CD14-positive monocyte (primary cell): ENCODE measurements at regions not wholly inside any gene's neighbourhood (a gene's known extent, or its start where the extent isn't known, plus 50 kb on each side); places are given as distances from the start of the nearest gene placed in this dataset. TPM values are rescaled to one million over a fixed set of nuclear protein-coding genes. Genes with fewer than 3 reads are reported as not detected.

Experiments
- DNase-seq, 3 donors: peaks; one replicate each; pipeline ENCODE4 v3.0.0-alpha.2; 2011 to 2022
- H2AFZ ChIP-seq: 2 replicates; pipeline ENCODE4 v1.6.0; 2012; ENCODE audit warnings: mild to moderate bottlenecking, low read depth, low read length, inconsistent platforms; ENCODE audit not compliant: insufficient read depth, poor library complexity, severe bottlenecking
- H3K27ac ChIP-seq, 2 donors: 1 replicate in 1 of 2; 2 replicates in 1 of 2; pipeline ENCODE4 v1.5.1; 2012 to 2013; ENCODE audit warnings: low read length in 2 of 2, control low read depth in 1 of 2, inconsistent platforms in 1 of 2, low read depth in 1 of 2, mild to moderate bottlenecking in 1 of 2
- H3K27me3 ChIP-seq, 2 donors: one replicate each; pipeline versions ENCODE4 v1.6.0 to v1.6.1; 2011 to 2013; ENCODE audit warnings: low read length in 2 of 2; ENCODE audit not compliant: control insufficient read depth in 2 of 2, insufficient read depth in 2 of 2
- H3K36me3 ChIP-seq, 2 donors: replicated peaks in 1 of 2; 1 replicate in 1 of 2; 2 replicates in 1 of 2; pipeline versions ENCODE4 v1.5.1 to v1.6.1; 2012 to 2013; ENCODE audit warnings: low read length in 2 of 2, control low read depth in 1 of 2, inconsistent platforms in 1 of 2, mild to moderate bottlenecking in 1 of 2; ENCODE audit not compliant: insufficient read depth in 2 of 2, control insufficient read depth in 1 of 2
- H3K4me1 ChIP-seq, 2 donors: 1 replicate in 1 of 2; 2 replicates in 1 of 2; pipeline versions ENCODE4 v1.5.1 to v1.6.1; 2012 to 2013; ENCODE audit warnings: low read length in 2 of 2, control low read depth in 1 of 2, inconsistent platforms in 1 of 2, mild to moderate bottlenecking in 1 of 2, moderate library complexity in 1 of 2; ENCODE audit not compliant: insufficient read depth in 2 of 2, control insufficient read depth in 1 of 2
- H3K4me2 ChIP-seq: replicated peaks from 2 replicates; pipeline ENCODE3; 2012; ENCODE audit warnings: low read length, moderate library complexity, mild to moderate bottlenecking; ENCODE audit not compliant: poor library complexity, severe bottlenecking; ENCODE audit errors: extremely low read depth
- H3K4me3 ChIP-seq, 3 experiments: fragments of 200-600 bp in 1 of 3; sonication (generic) in 1 of 3; replicated peaks in 1 of 3; 1 replicate in 2 of 3; 2 replicates in 1 of 3; pipeline ENCODE4 v1.5.1; 2011 to 2013; ENCODE audit warnings: low read length in 3 of 3, mild to moderate bottlenecking in 3 of 3, control low read depth in 2 of 3, low read depth in 2 of 3, inconsistent platforms in 1 of 3, moderate library complexity in 1 of 3
- H3K79me2 ChIP-seq: 2 replicates; pipeline ENCODE4 v1.6.0; 2012; ENCODE audit warnings: mild to moderate bottlenecking, control low read depth, inconsistent platforms, low read length, moderate library complexity; ENCODE audit not compliant: insufficient read depth
- H3K9ac ChIP-seq: 2 replicates; pipeline ENCODE4 v1.6.0; 2017; ENCODE audit warnings: low read length, mild to moderate bottlenecking; ENCODE audit not compliant: insufficient read depth, poor library complexity, severe bottlenecking
- H3K9me3 ChIP-seq, 2 donors: replicated peaks in 1 of 2; 1 replicate in 1 of 2; 2 replicates in 1 of 2; pipeline versions ENCODE4 v1.5.1 to v1.6.1; 2012 to 2013; ENCODE audit warnings: low read length in 2 of 2, control low read depth in 1 of 2; ENCODE audit not compliant: control insufficient read depth in 1 of 2, insufficient read depth in 1 of 2
- H4K20me1 ChIP-seq: 2 replicates; pipeline ENCODE4 v1.6.0; 2012; ENCODE audit warnings: mild to moderate bottlenecking, low read length, control low read depth, moderate library complexity; ENCODE audit not compliant: insufficient read depth
- H3K27ac Mint-ChIP-seq, 7 donors: one replicate each; pipeline ENCODE4 v1.8.0; 2020; ENCODE audit warnings: mild to moderate bottlenecking in 7 of 7, mixed read lengths in 7 of 7, moderate library complexity in 6 of 7, inconsistent platforms in 2 of 7
- H3K27me3 Mint-ChIP-seq, 3 donors: one replicate each; pipeline ENCODE4 v1.8.0; 2021 to 2022; ENCODE audit warnings: low read depth in 3 of 3, mild to moderate bottlenecking in 3 of 3, mixed read lengths in 3 of 3, moderate library complexity in 3 of 3, inconsistent platforms in 1 of 3
- H3K36me3 Mint-ChIP-seq, 2 donors: one replicate each; pipeline ENCODE4 v1.8.0; 2020; ENCODE audit warnings: mixed read lengths in 2 of 2, inconsistent platforms in 1 of 2, mild to moderate bottlenecking in 1 of 2
- H3K4me1 Mint-ChIP-seq: one replicate; pipeline ENCODE4 v1.8.0; 2020; ENCODE audit warnings: mild to moderate bottlenecking, mixed read lengths
- H3K4me3 Mint-ChIP-seq, 2 donors: one replicate each; pipeline ENCODE4 v1.8.0; 2020; ENCODE audit warnings: mild to moderate bottlenecking in 2 of 2, mixed read lengths in 2 of 2, moderate library complexity in 1 of 2
- H3K9me3 Mint-ChIP-seq, 7 donors: one replicate each; pipeline ENCODE4 v1.8.0; 2020 to 2022; ENCODE audit warnings: mixed read lengths in 7 of 7, mild to moderate bottlenecking in 6 of 7, moderate library complexity in 6 of 7, inconsistent platforms in 2 of 7
- CTCF ChIP-seq: fragments of 200-600 bp; IDR thresholded peaks from one replicate; pipeline ENCODE4 v1.8.0; 2022; ENCODE audit warnings: antibody characterized with exemption, mild to moderate bottlenecking
- WGBS: methylation state at CpG from one replicate; pipeline ENCODE4 v1.1.5; 2013; ENCODE audit warnings: missing lambda C conversion rate; ENCODE audit not compliant: insufficient coverage; 5-methylcytosine and 5-hydroxymethylcytosine counted together
- intact Hi-C, 2 donors: fragments of 100-400 bp; cut with micrococcal nuclease; formaldehyde crosslinking; loops; one replicate each; pipeline versions ENCODE4 v1.15.0 to v1.15.1; 2023
- small RNA-seq: library from RNA; depleted of rRNA; stranded (forward); fragments of <200 nt; gene quantifications from one replicate; pipeline ENCODE3, GENCODE V24; 2012; ENCODE audit warnings: low read depth; ENCODE audit not compliant: insufficient read length

- Histone ChIP-seq H3K27ac (no peak overlapping the region), H3K4me1 (no peaks in the 10 kb centered on the region), H3K4me3 (no peak overlapping the region), H3K36me3 (no peaks in the 10 kb centered on the region), H3K4me2 (no peak overlapping the region), H3K9me3 (no peaks in the 10 kb centered on the region), H3K27me3 (no peaks in the 10 kb centered on the region), H3K9ac (no peak overlapping the region), H3K79me2 (no peaks in the 10 kb centered on the region), H4K20me1 (no peaks in the 10 kb centered on the region), H2AFZ (no peak overlapping the region)
- peaks cover 4% of the 10 kb centered on the region for H3K4me1 Mint-ChIP-seq
- peaks cover 0 to 2% (median 1%) of the 10 kb centered on the region in 3 donors for H3K27me3 Mint-ChIP-seq
- peaks cover 2 to 18% (median 4%) of the 10 kb centered on the region in 7 donors for H3K9me3 Mint-ChIP-seq
- no peak overlapping the region for H3K27ac Mint-ChIP-seq
- no peak overlapping the region for H3K4me3 Mint-ChIP-seq
- TF ChIP-seq CTCF: no peak
- 0% methylated on average over 1 of the region's 3 CpGs for WGBS
- intact Hi-C loops: no loop called here
- no peaks in the 10 kb centered on the region for H3K36me3 Mint-ChIP-seq
- DNase-seq: no peak
These were observed 51.4 kb upstream of the SGCG start for GRCh38 chr13:23129331-23129730.

Small RNA genes lying in the stretch of these regions (small RNA-seq; reads per million reads assigned to genes)
- gene MTND3P1: not detected
- gene RF00049: not detected
